H1 (cell line): ENCODE measurements at regions not wholly inside any gene's neighbourhood (a gene's known extent, or its start where the extent isn't known, plus 50 kb on each side); places are given as distances from the start of the nearest gene placed in this dataset.

Experiments used
- CHD7 ChIP-seq: fragments of 300-600 bp; sonication (generic); IDR thresholded peaks from 2 replicates; pipeline ENCODE4 v1.7.1; 2012; ENCODE audit warnings: low read length, moderate library complexity, mild to moderate bottlenecking, inconsistent platforms; ENCODE audit not compliant: insufficient replicate concordance
- MAFK ChIP-seq: IDR thresholded peaks from 2 replicates; pipeline ENCODE4 v1.6.1; 2012; ENCODE audit warnings: low read depth, mild to moderate bottlenecking, improper control_type of control experiment, low read length
- NANOG ChIP-seq: IDR thresholded peaks from 2 replicates; pipeline ENCODE4 v1.6.1; 2011; ENCODE audit warnings: low read length, low read depth, mild to moderate bottlenecking, inconsistent platforms; ENCODE audit not compliant: insufficient read depth, poor library complexity, severe bottlenecking
- ZNF274 ChIP-seq: IDR thresholded peaks from 2 replicates; pipeline ENCODE4 v1.7.0; 2012; ENCODE audit warnings: low read length, borderline replicate concordance; ENCODE audit errors: extremely low read depth

- no peak for TF ChIP-seq CHD7
- no peak for TF ChIP-seq NANOG
- TF ChIP-seq ZNF274, result no peak
- no peak for TF ChIP-seq MAFK
Observed at GRCh38 chr4:134057356-134057755, 144.2 kb downstream of the PABPC4L start (continued).
